Tibial artery (tissue), 4 donors: ENCODE measurements at regions not wholly inside any gene's neighbourhood (a gene's known extent, or its start where the extent isn't known, plus 50 kb on each side); places are given as distances from the start of the nearest gene placed in this dataset.

Experiments used
- DNase-seq, 2 donors: peaks; one replicate each; pipeline ENCODE4 v3.0.0-alpha.2; 2019
- H3K27ac ChIP-seq, 2 donors: fragments of 200-600 bp; sonication (generic) in 1 of 2; 1 replicate in 1 of 2; 2 replicates in 1 of 2; pipeline ENCODE4 v1.5.1; 2018 to 2019; ENCODE audit warnings: mild to moderate bottlenecking in 1 of 2
- H3K27me3 ChIP-seq, 2 donors: fragments of 200-600 bp; sonication (generic) in 1 of 2; one replicate each; pipeline versions ENCODE4 v1.5.1 to v1.6.0; 2016 to 2019
- H3K36me3 ChIP-seq, 3 donors: fragments of 200-600 bp; sonication (generic) in 2 of 3; one replicate each; pipeline ENCODE4 v1.5.1; 2016 to 2019; ENCODE audit warnings: mild to moderate bottlenecking in 2 of 3
- H3K4me1 ChIP-seq, 4 donors: fragments of 200-600 bp; sonication (generic) in 2 of 4; 1 replicate in 3 of 4; 2 replicates in 1 of 4; pipeline ENCODE4 v1.5.1; 2016 to 2019
- H3K4me3 ChIP-seq, 2 donors: fragments of 200-600 bp; sonication (generic) in 1 of 2; 1 replicate in 1 of 2; 2 replicates in 1 of 2; pipeline ENCODE4 v1.5.1; 2018 to 2019; ENCODE audit warnings: mild to moderate bottlenecking in 2 of 2
- H3K9me3 ChIP-seq, 3 donors: fragments of 200-600 bp; sonication (generic) in 1 of 3; one replicate each; pipeline ENCODE4 v1.5.1; 2016 to 2019
- intact Hi-C: fragments of 100-400 bp; cut with DNase I; formaldehyde crosslinking; loops from one replicate; pipeline ENCODE4 v1.15.0; 2023; ENCODE audit warnings: low total_unique reads
- TF ChIP-seq, protein P1 (sequence below), 2 experiments: fragments of 200-600 bp in 1 of 2; fragments of 450-650 bp in 1 of 2; IDR thresholded peaks; one replicate each; pipeline ENCODE4 v1.5.1; 2017 to 2019; ENCODE audit warnings: antibody characterized with exemption in 2 of 2, mild to moderate bottlenecking in 1 of 2, moderate library complexity in 1 of 2

DNA sequence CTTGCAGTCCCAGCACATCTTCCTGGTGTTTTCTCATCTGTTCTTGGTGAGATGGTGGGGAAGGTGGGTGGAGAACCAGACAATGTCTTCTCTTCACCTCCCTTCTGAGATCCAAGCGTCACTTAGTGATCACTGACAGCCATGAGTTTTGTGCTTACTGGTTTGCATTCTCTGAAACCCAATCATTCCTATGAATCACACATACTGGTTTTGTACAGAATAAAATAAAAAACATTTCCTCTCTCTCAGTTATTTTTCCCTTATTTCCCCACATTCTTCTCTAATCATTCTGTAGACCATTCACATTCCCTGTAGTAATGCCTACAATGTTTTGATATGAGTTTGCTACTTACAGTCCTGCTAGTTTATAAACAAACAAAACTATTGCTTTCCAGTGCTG, 143.8 kb upstream of the SLC13A1 start:
- Histone ChIP-seq H3K4me3 (no peak overlapping the region), H3K27ac (no peak overlapping the region), H3K36me3 (no peaks in the 10 kb centered on the region), H3K9me3 (no peaks in the 10 kb centered on the region), H3K4me1 (no peaks in the 10 kb centered on the region), H3K27me3 (no peaks in the 10 kb centered on the region)
- DNase-seq = no peak
- TF ChIP-seq, protein P1, sequence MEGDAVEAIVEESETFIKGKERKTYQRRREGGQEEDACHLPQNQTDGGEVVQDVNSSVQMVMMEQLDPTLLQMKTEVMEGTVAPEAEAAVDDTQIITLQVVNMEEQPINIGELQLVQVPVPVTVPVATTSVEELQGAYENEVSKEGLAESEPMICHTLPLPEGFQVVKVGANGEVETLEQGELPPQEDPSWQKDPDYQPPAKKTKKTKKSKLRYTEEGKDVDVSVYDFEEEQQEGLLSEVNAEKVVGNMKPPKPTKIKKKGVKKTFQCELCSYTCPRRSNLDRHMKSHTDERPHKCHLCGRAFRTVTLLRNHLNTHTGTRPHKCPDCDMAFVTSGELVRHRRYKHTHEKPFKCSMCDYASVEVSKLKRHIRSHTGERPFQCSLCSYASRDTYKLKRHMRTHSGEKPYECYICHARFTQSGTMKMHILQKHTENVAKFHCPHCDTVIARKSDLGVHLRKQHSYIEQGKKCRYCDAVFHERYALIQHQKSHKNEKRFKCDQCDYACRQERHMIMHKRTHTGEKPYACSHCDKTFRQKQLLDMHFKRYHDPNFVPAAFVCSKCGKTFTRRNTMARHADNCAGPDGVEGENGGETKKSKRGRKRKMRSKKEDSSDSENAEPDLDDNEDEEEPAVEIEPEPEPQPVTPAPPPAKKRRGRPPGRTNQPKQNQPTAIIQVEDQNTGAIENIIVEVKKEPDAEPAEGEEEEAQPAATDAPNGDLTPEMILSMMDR (IDR thresholded peaks at IDR 0.05) = no peak
- intact Hi-C loops = no loop called here

DNA sequence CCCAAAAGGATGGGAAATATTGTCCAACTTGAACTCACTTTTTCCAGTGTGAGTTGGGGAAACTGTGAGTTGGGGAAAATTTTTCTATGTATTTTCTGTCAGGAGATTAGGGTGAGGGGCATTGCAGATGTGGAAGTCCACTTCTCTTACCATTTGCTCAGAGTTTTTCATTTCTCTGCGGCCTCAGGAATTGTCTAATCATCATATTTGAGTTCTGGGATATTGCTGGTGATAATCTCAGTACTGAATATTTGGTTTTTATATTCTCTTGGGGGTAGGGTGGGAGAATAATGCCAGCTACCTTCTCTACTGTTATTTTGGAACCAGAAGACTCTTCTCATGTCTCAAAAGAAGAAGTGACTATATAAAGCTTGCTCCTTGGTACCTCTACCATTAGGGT, 141.3 kb upstream of the SLC13A1 start:
- no peak overlapping the region for H3K27ac ChIP-seq
- no peaks in the 10 kb centered on the region for H3K4me1 ChIP-seq
- TF ChIP-seq, protein P1 (IDR thresholded peaks at IDR 0.05) = no peak
- H3K36me3 ChIP-seq = no peaks in the 10 kb centered on the region
- no peak overlapping the region for H3K4me3 ChIP-seq
- H3K27me3 ChIP-seq = no peaks in the 10 kb centered on the region
- no peak for DNase-seq
- H3K9me3 ChIP-seq = no peaks in the 10 kb centered on the region
- intact Hi-C loops = no loop called here

DNA sequence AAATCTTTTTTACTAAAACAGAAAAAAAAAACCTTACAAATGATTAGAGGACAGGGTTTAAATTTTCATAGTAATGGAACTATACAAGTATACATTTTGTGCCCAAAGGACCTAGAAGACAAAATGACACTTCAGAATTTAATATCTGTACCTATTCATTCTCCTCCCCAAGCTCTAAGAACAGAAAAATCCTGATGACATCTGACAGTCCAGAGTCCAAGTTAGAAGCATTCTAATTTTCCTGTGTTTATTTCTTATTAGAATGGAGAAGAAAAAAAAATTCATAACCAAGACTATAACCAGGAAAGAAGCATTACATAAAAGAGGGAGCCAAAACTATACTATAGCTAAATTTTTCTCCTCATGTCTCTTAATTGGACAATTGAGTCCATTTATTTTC, 138.9 kb upstream of the SLC13A1 start:
- no peak for DNase-seq
- H3K27me3 ChIP-seq = no peaks in the 10 kb centered on the region
- no peaks in the 10 kb centered on the region for H3K4me1 ChIP-seq
- H3K27ac ChIP-seq = no peak overlapping the region
- H3K4me3 ChIP-seq = no peak overlapping the region
- intact Hi-C loops = no loop called here
- no peaks in the 10 kb centered on the region for H3K9me3 ChIP-seq
- TF ChIP-seq, protein P1 (IDR thresholded peaks at IDR 0.05) = no peak
- no peaks in the 10 kb centered on the region for H3K36me3 ChIP-seq

DNA sequence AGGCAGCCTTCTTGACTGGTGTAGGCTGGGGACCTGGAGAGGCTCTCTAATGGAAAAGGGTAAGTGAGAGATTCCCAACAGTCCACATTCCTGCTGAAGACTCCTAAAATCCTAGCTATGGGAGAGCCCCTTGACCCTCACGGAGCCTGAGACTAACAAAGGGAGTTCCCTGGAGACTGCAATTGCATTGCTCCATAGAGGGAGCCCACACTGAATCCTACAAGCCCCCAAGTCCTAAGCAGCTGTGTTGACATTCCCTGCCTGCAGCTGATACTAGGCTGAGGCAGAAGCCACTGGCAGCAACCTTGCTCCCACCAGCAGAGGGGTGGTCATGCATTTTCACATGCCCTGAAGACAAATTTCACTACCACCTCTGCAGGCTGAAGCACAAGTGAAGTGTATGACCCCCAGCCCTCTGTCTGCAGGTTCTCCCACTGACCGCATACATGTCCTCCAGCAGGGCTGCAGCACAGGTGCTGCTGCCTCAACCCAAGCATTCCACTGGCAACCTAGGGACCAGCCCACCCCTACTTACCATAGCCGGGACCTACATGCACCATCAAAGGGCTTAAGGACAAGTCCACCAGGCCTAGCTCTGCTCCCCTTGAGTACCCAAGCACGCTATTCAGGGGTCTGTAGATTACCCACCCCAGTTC, 130.3 kb upstream of the SLC13A1 start:
- H3K4me3 ChIP-seq = no peak overlapping the region
- no peaks in the 10 kb centered on the region for H3K27me3 ChIP-seq
- no peaks in the 10 kb centered on the region for H3K9me3 ChIP-seq
- H3K36me3 ChIP-seq = no peaks in the 10 kb centered on the region
- no peak for DNase-seq
- H3K4me1 ChIP-seq = no peaks in the 10 kb centered on the region
- TF ChIP-seq, protein P1 (IDR thresholded peaks at IDR 0.05) = no peak
- intact Hi-C loops = no loop called here
- no peak overlapping the region for H3K27ac ChIP-seq

DNA sequence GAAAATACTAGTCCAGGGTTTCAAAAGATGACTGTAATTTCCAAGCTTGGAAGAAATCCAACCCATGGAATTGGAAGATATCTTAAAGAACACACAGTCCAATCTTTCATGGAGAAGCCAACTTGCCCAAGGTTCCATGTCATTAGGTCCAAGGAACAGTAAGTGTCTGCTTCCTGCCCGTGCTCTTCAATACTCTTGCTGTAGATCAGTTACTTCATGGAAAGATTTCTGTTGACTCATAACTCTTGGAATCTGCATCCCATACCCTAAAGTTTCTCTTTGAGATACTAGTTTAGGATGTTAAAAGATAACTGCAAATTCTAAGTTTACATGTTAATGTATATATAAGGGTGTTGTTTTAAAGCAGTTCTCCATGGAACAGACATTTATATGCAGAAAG, 127.9 kb upstream of the SLC13A1 start:
- no peak for DNase-seq
- no peaks in the 10 kb centered on the region for H3K4me1 ChIP-seq
- H3K27me3 ChIP-seq = no peaks in the 10 kb centered on the region
- TF ChIP-seq, protein P1 (IDR thresholded peaks at IDR 0.05) = no peak
- no peaks in the 10 kb centered on the region for H3K36me3 ChIP-seq
- no peak overlapping the region for H3K4me3 ChIP-seq
- no peak overlapping the region for H3K27ac ChIP-seq
- peaks cover 0 to 3% (median 0%) of the 10 kb centered on the region in 3 donors for H3K9me3 ChIP-seq
- intact Hi-C loops = no loop called here

DNA sequence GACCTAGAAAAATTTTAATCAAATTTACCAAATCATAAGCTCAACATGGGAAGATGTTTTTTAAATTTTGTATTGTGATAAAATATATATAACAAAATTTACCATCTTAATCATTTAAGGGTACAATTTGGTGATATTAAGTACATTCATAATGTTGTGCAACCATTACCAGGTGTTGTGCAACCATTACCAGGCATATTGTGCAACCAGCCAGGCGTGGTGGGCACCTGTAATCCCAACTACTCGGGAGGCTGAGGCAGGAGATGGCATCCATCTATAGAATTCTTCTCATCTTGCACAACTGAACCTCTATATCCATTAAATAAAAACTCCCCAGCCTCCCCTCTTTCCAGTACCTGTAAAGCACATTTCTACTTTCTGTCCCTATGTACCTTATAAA, 124.5 kb upstream of the SLC13A1 start:
- no peak for DNase-seq
- H3K36me3 ChIP-seq = no peaks in the 10 kb centered on the region
- no peak overlapping the region for H3K4me3 ChIP-seq
- peaks cover 0 to 9% (median 0%) of the 10 kb centered on the region in 3 donors for H3K9me3 ChIP-seq
- TF ChIP-seq, protein P1 (IDR thresholded peaks at IDR 0.05) = no peak
- no peaks in the 10 kb centered on the region for H3K4me1 ChIP-seq
- no peak overlapping the region for H3K27ac ChIP-seq
- no peaks in the 10 kb centered on the region for H3K27me3 ChIP-seq
- intact Hi-C loops = no loop called here
